BJ (cell line): ENCODE measurements at regions not wholly inside any gene's neighbourhood (a gene's known extent, or its start where the extent isn't known, plus 50 kb on each side); places are given as distances from the start of the nearest gene placed in this dataset.
A peak's percentile ranks its signal among the peaks of the same experiment; 100 is the strongest.
"Not testable (repeated sequence)": the region's sequence is repeated elsewhere in the genome, so short reads cannot be mapped to it uniquely, and the experiment has no call there.

Source experiments
- CTCF ChIA-PET: fragments of 350-600 bp; formaldehyde crosslinking; extraction: SDS; loops from one replicate; lab custom pipeline; 2021; ENCODE audit warnings: antibody characterized with exemption, inconsistent platforms; lab: Yijun Ruan, JAX
- POLR2A ChIA-PET: fragments of 300-600 bp; sonication (Branson Sonifier 250); formaldehyde crosslinking; extraction: SDS; loops from one replicate; lab custom pipeline; 2021; ENCODE audit warnings: antibody characterized with exemption; lab: Charles Lee
- DNase-seq: peaks from one replicate; pipeline ENCODE4 v3.0.0-alpha.2; 2011; ENCODE audit warnings: low read depth
- H3K27me3 ChIP-seq: 2 replicates; pipeline ENCODE4 v1.6.0; 2011; ENCODE audit warnings: low read length; ENCODE audit not compliant: control insufficient read depth, insufficient read depth
- H3K36me3 ChIP-seq: 2 replicates; pipeline ENCODE4 v1.5.1; 2011; ENCODE audit warnings: low read length; ENCODE audit not compliant: control insufficient read depth, insufficient read depth
- H3K4me3 ChIP-seq: 2 replicates; pipeline ENCODE4 v1.5.1; 2011; ENCODE audit warnings: low read depth, mild to moderate bottlenecking, control low read depth, low read length
- TF ChIP-seq, protein P1 (sequence below): IDR thresholded peaks from 2 replicates; pipeline ENCODE4 v1.5.1; 2011; ENCODE audit warnings: low read depth, mild to moderate bottlenecking, control low read depth, inconsistent platforms, low read length, moderate library complexity; ENCODE audit not compliant: insufficient read depth

- ChIA-PET POLR2A (no interaction called here), CTCF (no interaction called here)
- no peak for DNase-seq
- TF ChIP-seq, protein P1, sequence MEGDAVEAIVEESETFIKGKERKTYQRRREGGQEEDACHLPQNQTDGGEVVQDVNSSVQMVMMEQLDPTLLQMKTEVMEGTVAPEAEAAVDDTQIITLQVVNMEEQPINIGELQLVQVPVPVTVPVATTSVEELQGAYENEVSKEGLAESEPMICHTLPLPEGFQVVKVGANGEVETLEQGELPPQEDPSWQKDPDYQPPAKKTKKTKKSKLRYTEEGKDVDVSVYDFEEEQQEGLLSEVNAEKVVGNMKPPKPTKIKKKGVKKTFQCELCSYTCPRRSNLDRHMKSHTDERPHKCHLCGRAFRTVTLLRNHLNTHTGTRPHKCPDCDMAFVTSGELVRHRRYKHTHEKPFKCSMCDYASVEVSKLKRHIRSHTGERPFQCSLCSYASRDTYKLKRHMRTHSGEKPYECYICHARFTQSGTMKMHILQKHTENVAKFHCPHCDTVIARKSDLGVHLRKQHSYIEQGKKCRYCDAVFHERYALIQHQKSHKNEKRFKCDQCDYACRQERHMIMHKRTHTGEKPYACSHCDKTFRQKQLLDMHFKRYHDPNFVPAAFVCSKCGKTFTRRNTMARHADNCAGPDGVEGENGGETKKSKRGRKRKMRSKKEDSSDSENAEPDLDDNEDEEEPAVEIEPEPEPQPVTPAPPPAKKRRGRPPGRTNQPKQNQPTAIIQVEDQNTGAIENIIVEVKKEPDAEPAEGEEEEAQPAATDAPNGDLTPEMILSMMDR, result no peak
- Histone ChIP-seq H3K36me3 (no peaks in the 10 kb centered on the region), H3K4me3 (no peak overlapping the region), H3K27me3 (no peaks in the 10 kb centered on the region)
Measured at GRCh38 chr12:78284417-78284816, 453.7 kb downstream of the NAV3 start.

DNA sequence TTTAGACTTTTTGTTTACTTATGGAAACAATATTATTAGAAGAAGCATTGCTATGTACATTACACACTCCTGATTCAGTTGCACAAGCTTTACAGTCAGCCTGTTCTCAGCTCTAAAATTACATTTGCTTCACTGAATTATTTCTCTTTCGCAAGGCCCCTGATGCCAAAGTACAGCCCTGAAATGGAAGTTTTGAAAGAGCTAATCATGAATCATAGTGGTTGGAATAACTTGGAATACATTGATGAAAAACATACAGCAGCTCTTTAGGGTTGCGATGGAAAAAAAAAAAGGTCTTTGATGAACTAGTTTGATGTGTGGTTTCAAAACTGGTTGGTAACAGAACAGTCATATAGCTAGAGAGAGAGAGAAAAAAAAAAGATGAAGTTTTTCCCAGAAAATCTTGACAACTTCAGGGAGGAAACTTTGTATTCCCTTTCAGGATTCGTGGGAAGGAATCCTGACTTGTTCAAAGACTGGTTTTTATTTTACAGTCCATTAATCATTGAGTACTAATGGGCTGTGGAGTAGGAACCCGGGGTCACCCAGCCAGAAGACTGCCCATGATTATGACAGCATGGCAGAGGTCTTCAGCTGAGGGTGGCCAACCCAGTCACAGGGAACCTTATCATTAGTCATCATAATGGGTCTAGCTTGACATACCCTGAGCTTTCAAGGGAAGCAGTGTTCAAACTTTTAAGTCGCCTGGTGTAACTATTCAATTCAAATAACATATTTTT, 460.1 kb downstream of the NAV3 start:
- ChIA-PET POLR2A (interaction anchor here (0.6 kb wide), 1 partner anchor 96 kb away, joined by 3 read pairs; no protein-coding TSS in a partner anchor), CTCF (interaction anchor here (0.9 to 1.0 kb wide), 3 partner anchors 29 to 73 kb away, joined by 3 read pairs; no protein-coding TSS in a partner anchor)
- TF ChIP-seq, protein P1, result no peak
- H3K4me3 ChIP-seq, result no peak overlapping the region
- peak; percentile 39 for DNase-seq
- H3K36me3 ChIP-seq, result no peaks in the 10 kb centered on the region
- H3K27me3 ChIP-seq, result no peaks in the 10 kb centered on the region

DNA sequence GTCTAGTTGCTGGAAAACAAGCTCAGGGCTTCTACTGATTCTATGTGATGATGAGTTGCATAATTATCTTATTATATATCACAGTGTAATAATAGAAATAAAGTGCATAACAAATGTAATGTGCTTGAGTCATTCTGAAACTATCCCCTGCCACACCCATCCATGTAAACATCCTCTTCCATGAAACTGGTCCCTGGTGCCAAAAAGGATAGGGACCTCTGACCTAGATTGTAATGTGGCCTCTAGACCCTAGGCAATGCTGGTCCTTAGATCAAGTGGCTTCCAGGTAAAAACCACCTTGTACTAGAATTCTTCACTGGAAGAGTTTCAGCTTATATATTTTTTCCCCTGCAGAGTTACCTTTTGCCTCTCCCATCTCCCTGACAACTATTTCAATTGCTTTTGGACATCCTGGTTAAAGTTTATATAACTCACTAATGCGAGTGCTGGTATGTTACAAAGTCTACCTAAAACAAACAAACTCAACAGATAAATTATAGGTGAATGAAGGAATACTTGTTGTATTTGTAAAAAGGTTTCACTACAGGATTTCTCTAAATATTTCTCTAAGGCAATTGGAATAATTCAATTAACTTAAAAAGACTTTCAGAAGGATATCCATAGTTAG, 462.5 kb downstream of the NAV3 start:
- CTCF ChIA-PET, result interaction anchor here (0.8 to 1.2 kb wide), 2 partner anchors 8 to 63 kb away, joined by 3 read pairs; no protein-coding TSS in a partner anchor
- Histone ChIP-seq H3K36me3 (no peaks in the 10 kb centered on the region), H3K27me3 (no peaks in the 10 kb centered on the region), H3K4me3 (no peak overlapping the region)
- TF ChIP-seq, protein P1, result no peak
- POLR2A ChIA-PET, result no interaction called here
- DNase-seq, result no peak

DNA sequence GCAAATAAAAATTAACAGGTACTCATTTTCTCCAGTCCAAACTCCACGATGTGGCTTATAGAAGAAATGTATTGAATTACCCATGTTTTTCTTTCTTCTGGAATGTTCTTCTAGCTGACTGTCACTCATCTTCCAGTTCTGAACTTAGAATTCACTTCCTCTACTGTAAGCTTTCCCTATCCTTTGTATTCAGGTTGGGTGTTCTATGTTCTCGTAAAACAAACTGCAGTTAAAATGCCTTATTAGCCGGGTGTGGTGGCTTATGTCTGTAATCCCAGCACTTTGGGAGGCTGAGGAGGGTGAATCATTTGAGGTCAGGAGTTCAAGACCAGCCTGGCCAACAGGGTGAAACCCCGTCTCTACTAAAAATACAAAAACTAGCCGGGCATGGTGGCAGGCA, 470.6 kb downstream of the NAV3 start:
- H3K4me3 ChIP-seq, DNase-seq, POLR2A ChIA-PET, H3K36me3 ChIP-seq, H3K27me3 ChIP-seq: not testable (repeated sequence)
- CTCF ChIA-PET, result interaction anchor here (0.7 kb wide), 2 partner anchors 8 to 25 kb away, joined by 3 read pairs; no protein-coding TSS in a partner anchor

DNA sequence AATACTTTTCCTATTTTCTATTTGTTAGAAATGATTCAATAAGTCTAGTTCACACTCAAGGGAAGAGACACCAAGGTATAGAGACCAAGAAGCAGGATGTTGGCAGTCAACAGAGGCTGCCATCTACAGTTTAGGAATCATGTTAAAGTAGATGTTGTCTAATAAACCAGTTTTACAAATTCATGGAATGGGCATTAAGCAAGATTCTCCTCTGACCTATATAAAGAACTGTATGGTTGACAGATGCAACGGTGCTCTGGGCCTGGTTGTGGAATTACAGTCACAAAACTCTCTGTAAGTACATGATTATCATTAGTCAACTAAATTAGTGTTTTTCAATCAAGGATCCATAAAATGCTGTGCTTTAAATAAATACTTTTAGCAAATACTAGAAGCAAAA, 475.1 kb downstream of the NAV3 start:
- POLR2A ChIA-PET, result no interaction called here
- TF ChIP-seq, protein P1, result no peak
- Histone ChIP-seq H3K27me3 (no peaks in the 10 kb centered on the region), H3K4me3 (no peak overlapping the region), H3K36me3 (no peaks in the 10 kb centered on the region)
- no peak for DNase-seq
- CTCF ChIA-PET, result no interaction called here
